ENCODE measurements at regions not wholly inside any gene's neighbourhood (a gene's known extent, or its start where the extent isn't known, plus 50 kb on each side); places are given as distances from the start of the nearest gene placed in this dataset.

DNA sequence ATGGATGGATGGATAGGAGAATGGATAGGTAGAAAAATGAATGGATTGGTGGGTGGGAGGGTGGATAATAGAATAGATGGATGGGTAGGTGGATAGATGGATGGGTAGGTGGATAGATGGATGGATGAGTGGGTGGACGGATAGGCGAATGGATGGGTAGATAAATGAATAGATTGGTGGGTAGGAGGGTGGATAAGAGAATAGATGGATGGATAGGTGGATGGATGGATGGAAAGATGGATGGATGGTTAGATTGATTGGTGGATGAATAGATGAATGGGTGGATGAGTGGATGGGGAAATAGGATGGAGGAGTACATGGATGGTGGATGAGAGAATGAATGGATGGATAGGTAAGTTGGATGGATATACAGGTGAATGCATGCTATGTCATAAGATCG is 110.5 kb downstream of the CEBPB start:
- no peak for DNase-seq (ENCODE audit: low spot score)

DNA sequence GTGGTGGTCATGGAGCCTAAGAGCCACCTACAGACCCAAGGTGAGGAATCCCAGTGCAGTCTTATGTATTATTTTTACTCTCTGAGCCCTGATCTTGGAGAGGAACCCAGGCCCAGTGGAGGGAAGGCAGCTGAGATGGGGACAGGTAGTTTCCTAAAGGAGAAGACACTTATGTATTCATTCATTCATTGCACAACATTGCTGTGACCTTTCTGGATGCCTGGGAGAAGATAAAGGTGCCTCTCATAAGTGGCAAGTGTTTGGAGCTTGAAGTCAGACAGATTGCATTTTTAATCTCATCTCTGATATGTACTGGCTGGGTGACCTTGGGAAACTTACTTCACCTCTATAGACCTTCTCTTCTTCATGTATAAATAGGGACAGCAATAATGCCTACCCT is 111.1 kb downstream of the CEBPB start:
- no peak for DNase-seq (ENCODE audit: low spot score)

DNA sequence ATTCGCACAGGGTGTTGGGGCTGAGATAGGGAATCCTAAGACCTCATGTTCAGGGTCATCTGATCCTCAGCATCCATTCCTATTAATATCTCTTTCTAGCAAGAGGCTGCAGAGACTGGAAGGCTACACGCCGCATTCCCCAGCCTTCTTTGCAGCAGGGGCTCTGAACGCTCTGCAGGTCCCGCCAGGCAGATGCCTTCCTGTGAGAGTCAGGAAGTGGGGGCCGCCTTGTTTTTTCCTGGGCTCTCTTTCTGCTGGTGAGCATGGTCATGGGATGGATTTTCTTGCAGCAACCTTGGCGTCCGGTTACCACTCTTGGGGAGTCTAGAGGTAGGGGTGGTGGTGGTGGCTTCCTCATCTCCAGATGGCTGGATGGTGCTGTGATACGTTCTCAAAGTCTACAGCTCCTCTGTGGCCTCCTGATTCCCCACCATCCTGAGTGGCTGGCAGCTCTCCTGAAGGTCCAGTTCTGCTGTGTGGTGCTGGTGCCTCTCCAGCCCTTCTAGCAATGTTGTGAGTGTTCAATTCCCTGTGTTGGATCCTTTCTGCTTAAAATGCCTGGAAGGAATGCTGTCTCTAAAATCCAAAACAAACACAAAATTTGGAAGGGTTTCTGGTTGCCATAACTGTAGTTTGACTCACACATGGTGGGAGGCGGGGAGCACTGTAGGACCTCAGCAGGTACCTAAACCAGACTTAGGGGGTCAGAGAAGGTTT is 111.9 kb downstream of the CEBPB start:
- no peak for DNase-seq (ENCODE audit: low spot score)

DNA sequence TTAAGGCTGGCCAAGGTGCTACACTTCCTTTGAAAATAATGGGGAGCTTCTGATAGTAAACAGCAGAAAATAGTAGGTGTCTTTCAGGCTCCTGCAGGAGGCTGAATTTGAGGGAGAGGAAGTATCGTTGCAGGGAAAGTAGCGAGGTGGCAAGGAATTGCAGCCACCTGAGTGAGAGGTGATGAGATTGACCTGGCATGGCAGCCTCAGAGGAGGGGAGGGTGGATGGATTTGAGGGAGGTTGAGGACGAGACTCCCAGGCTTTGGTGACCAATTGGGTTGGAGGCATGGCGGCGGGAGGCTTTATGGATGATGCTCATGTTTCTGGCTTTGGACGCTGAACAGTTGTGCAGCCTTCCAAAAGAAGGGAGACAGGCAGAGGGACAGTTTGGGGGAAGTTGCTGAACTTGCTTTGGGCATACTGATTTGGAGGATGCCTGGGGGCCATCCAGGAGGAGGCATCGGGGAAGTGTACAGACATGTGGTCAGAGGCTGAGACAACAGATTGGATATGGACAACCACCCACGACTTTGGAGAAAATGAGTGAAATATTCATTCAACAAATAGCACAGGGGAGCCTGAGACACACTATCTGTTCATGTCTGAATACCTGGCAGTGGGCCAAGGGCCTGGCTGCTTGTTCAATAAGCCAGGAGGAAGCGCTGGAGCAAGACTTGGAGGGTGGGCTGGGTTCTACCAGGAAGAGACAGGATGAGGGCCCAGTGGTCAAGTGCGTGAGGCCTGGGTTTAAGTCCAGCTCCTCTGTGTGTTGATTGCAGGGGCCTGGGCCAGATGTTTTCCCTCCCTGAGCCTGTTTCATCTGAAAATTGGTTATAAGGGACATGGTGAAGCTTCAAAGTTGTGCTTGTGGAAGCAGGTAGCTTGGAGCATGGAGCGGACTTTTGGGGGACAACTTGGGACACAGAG is 113.2 kb downstream of the CEBPB start:
- no peak for DNase-seq (ENCODE audit: low spot score)

DNA sequence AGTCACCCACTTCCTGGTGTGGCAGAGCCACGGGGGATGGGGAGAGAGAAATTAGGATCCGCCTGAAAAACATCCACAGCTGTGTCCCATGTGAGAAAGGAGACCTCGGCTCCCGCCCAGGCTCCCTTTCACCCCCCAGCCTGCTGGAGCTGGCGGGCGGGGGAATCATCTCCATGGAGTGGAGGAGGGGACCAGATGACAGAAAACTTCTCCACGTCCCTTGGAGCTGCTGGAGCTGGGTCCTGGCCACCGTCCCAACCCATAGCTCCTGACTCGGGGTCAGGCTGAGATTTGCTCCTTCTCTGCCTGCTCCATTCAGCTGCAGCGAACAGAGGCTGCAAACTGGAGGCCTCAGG is 113.8 kb downstream of the CEBPB start:
- DNase-seq (ENCODE audit: low spot score): no peak

DNA sequence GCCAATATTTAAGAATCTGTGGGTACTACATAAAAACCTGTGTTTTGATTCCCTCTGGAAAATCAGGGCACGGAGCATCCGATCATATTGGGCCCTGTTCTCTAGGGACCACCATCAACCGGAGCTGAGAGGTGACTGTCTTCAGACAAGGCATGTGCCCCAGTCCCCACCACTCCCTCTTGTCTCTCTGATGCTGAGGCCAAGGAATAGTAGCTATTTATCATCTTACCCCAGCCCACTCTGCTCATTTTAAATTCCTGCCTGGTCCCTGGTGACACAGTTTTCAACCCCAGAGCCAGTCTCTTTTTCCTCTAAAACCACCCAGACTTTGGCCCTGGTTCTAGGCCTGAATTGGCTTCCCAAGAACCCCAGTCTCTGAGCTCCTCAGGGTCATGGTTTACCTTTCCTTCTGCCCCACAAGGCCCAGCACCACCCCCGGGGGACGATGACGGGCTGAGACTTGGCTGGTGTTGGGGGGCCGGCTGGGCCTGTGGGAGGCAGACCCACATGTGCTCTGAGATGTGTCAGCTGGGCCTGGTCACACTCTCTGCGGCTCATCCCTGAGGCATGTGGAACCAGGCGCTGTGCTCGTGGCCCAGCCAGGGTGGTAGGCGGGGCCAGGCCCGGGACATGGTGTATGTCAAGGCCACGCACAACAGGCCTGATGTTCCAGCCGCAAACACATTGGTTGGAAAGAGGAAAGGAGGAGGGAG is 114.4 kb downstream of the CEBPB start:
- no peak for DNase-seq (ENCODE audit: low spot score)

DNA sequence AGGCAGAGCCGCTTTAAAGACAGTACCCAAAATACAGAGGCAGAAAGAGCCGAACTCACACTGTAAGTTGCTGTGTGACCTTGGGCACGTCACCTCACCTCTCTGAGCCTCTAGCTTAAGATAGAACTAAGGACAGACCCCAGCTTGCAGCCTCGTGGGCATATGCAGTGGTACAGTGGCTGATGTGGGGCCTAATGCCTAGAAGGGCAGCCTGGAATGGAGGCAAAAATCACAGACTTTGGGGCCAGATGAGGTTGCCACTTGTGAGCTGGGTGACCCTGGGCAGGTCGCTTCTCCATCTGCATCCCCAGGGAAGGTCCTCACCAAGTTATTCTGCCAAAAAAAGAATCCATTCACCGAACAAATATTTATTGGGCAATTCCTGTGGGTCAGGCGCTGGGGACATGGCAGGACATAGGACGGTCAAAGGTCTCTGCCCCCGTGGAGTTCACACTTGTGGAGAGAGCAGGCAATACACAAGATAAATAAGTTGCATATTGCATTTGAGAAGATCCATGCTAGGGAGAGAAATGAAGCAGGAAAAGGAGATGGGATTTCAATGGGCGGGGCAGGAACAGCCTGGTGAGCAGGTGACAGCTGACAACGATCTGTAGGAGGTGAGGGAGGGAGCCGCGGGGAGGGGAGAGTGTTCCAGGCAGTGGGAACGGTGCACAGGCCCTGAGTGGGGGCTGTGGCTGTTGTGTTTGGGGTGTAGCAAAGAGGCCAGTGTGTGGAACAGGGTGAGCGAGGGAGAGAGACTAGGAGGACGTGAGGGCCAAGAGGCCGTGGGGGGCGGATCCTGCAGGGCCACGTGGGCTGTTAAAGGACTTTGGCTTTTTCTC is 115.2 kb downstream of the CEBPB start:
- no peak for DNase-seq (ENCODE audit: low spot score)

DNA sequence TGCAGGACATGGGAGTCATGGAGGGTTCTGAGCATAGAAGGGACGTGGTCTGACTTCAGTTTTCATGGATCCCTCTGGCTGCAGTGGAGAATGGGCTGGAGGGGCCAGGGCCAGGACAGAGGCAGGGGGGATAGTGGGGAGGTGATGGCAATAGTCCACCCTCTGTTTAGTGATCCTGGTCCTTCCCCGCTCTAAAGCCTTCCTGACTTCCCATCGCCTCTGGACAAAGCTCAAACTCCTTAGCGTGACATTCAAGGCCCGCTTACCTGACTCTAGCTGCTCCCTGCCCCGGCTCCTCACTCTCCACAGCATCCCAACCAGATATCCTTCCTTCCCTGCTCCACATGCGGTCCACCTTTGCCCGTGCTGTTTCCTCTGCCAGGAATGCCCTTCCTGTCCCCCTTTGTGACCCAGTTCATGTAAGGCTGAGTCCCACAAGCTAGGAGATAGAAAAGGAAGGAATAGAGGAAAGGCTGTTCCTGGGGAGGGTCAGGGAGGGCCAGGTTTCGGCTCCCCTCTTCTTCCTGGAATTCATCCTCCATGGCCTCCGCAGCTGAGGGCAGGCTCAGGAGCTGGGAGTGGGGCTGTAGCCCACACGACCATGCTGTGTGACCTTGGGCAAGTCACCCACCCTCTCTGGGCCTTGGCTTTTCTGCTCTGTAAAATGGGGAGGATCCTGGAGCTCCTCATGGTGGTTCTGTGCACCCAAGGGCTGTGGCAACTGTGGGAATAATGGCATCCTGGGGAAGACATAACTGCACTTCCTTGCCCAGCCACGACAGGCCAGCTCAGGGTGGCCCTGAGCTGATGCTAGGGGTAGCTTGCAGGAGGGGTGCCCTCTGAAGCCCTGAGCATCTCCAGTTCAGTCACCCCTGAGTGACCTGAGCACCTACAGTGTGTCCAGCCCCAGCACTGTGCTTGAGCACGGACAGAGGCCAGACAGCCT is 116.1 kb downstream of the CEBPB start:
- DNase-seq (ENCODE audit: low spot score): no peak

DNA sequence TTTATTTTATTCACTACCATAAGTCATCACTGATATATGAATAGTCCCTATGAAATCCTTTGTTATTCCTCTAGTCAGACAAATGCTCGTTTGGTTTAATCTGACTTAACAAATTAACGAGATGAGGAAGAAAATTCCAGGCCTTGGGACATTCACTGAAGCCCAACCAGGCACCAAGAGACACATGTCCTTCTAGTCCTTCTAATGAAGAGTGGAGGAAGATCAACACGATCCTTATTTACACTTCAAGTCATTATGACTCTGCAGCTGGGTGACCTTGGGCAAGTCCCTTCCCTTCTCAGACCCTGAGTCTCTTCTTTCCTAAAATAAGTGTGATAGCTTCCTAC is 117.5 kb downstream of the CEBPB start:
- DNase-seq (ENCODE audit: low spot score): no peak

DNA sequence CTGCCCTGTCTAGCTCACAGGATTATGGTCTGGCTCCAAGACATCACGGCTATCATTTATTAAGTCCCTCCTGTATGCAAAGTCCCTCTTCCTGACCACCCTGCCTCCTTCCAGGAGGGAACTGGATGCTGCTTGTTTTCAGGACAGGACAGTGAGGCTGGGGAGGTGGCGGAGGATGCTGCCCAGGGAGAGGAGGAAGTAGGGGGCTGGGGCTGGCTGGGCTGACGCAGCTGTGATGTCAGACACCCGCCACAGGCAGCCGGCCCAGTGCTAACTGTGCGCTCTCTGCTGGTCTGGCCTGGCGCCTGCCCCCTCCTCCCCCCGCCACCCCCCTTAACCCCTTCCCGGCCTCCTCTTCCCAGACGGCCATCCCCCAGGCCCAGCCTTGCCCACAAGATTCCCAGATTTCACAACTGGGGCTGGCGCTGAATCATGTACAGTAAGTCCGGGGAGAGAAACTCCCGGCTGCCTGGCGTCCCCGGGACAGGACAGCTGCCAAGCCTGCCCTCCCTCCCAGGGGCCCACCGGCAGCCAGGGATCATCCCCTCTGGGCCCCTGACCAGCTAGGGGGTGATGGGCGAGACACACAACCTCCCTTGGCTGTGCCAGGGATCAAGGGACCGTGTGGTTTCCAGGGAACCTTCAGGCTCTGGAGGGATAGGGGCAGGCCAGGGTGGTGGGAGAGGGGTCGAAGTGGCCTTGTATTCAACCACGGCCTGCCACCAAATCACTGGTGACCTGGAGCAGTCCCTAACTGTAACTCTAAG is 118.1 kb downstream of the CEBPB start:
- DNase-seq (ENCODE audit: low spot score): no peak

DNA sequence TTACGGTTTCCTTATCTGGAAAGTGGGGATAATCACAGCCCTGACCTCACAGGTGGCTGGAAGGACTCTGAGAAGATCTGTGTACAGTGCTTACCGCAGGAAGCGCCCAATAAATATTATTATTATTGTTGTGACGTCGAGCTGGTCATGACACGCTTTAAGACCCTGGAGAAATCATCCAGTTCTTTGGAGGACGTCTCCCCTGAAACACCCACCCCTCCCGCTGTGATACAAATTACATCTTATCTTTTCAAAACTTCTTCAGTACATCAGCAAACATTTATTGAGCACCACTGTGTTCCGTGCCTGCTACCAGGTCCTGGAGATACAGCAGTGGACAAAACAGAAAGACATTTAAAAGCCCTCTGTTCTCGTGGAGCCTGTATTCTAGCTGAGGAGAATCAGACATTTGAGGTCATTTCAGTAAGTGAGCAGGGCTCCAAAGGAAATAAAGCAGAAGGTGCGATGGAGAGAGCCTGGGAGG is 118.7 kb downstream of the CEBPB start:
- DNase-seq (ENCODE audit: low spot score): no peak

DNA sequence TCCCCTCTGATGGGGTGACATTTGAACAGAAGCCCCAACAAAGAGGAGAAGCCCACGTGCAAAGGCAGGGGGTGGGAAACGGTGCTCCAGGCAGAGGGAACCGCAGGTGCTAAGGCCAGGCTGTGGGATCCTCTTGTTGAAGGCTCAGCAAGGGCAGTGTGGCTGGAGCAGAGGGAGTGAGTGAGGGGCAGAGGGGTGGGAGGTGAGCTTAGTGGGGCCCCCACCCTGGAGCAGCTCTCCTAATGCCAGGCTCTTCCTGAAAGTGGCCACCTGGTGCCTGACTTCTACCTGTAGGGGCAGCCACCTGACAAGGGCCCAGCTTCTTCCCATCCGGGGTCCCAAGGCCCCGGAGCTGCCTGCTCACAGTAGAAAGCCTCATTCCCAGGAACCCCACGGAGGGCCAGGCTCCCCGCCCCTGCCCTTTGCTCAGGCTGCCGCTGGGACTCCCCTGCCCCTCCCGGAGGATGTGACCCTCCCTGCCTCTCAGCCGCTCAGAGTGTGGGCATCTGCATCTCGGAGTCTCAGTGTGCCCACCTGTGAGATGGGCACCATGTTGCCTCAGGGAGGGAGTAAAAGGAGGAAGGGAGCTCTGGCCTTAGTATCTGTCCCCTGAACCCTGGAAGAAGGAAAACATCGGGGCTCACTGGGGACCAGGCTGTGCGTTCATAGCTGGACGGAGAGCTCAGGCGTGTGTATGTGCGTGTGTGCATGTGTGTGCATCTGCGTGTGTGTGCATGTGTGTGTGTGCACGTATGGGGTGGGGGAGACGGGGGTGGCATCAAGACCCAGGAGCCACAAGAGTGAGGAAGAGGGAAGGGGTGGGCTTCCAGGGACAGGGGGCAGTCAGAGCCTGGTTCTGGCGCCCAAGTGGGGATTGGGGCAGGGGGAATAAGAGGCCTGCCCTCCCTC is 119.4 kb downstream of the CEBPB start:
- DNase-seq (ENCODE audit: low spot score): no peak

DNA sequence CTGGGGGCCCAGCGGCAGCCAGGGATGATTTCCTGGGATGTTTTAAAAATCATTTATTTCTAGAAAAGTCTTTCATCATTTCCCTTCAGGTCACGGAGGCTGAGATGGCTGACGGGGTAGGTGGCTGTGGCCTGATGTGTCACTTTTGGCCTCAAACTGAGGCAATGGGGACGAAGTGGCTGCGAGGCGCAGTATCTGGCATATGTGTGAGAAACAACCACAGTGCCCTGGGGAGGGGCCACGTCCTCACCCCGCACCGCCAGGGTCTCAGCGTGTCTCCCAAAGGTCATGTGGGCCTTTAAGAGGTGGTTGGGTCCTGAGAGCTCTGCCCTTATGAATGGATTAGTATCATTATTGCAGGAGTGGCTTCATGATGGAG is 120.0 kb downstream of the CEBPB start:
- no peak for DNase-seq (ENCODE audit: low spot score)

DNA sequence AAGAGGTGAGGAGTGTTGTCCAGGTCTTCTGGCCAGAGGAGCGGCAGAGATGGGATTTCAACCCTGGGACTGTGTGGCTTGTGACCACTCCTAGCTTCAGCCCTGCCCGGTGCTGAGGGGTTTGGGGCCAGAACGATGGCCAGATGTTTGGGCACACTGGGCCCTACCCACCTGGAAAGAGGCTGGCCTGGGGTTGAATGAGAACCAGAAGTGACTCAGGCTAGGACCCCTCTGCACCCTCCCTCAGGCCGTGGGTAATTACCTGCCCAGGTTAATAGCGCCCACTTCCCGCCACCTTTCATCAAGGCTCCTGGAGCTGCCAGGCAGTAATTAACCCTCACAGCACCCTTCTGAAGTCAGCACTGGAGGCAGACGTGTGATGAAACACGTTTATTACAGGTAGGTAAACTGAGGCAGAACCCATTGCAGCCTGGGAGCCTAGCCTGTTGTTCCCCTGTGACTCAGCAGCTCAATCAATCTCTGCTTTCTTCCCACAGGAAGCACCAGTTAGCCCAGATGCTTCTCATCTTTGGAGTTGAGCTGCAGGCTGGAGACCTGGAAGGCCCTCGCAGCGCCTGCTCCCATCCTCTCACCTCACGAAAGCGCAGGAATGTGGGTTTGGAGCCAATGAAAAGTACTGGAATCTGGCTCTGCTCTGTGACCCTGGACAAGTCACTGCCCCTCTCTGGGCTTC is 120.8 kb downstream of the CEBPB start:
- DNase-seq (ENCODE audit: low spot score): no peak

DNA sequence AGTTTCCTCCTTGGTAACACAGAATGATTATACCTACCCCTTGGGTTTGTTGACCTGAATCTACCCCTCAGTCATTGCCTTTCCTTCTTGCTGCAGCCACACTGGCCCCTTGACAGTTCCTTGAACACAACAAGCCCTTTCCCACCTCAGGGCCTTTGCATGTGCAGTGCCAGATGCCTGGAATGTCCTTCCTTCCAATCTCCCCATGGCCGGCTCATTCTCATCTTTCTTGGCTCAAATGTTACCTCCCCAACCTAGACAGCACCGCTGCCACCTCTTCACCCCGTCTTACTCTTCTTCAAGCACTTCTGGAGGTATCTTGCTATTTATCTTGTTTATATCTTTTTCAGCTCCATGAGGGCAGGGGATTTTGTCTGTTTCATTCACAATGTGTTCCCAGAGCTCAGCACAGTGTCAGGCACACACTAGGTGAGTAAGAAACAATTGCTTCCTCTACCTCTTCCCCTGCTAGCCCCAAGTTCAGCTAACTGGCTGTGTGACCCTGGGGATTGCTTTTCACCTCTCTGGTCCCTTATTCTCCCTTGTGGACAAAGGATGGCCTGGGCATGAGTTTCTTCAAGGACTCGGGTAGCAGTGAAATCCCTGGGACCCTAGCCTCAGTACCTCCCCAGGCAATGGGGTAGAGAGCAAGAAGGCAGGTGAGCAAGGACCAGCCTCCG is 121.5 kb downstream of the CEBPB start:
- no peak for DNase-seq (ENCODE audit: low spot score)

DNA sequence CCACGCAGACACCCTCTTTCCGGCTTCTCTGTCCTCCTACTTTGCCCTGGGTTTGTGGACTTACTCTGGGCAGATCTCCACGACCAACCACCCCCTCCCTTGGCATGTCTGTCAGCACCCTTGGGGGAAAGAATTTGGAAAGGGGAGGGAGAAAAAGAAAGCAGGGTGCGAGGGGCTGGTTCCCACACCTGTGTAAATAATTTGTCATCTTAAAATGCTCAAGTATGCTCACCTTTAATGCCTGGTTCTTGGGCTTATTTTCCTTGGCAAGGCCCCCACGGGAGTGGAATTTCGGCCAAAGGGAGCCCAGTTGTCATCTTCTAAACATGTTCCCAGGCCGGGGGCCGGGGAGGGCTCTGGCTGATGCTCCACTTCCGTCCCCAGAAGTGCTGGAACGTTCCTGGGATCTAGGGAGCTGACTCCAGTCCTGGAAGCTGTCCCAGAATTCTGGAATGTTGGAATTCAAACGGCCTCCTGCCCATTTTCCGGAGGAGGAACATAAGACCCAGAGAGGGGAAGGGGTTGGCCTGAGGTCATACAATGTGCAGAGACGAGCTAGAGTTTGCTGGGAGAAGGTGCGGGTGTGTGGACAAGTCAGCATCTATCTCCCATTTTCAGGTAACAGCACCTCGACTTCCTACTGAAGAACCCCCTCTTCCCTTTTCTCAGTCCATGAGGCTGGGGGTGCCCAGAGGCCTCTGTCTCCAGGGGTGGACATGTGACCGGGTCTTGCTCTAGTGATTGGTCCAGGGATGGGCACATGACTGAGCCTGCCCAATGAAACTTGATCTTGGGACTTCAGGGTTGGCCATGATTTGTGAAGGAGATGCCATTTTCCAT is 122.3 kb downstream of the CEBPB start:
- DNase-seq (ENCODE audit: low spot score): peak; percentile 33

DNA sequence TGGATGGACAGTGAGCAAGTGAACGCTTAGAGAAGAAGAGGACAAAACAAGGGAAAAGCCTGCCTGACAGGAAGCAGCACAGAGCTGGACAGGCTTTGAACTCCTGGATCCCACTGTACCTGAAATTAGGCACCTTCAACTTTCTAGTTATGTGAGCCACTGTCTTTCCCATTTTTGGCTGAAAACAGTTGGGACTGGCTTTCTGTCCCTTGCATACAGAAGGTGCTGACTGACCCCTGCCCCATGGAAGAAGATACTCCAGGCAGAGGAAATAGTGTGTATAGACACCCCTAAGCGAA is 122.8 kb downstream of the CEBPB start:
- DNase-seq (ENCODE audit: low spot score): no peak

Data from NAMALWA (cell line).